ENCODE measurements at regions not wholly inside any gene's neighbourhood (a gene's known extent, or its start where the extent isn't known, plus 50 kb on each side); places are given as distances from the start of the nearest gene placed in this dataset.

DNA sequence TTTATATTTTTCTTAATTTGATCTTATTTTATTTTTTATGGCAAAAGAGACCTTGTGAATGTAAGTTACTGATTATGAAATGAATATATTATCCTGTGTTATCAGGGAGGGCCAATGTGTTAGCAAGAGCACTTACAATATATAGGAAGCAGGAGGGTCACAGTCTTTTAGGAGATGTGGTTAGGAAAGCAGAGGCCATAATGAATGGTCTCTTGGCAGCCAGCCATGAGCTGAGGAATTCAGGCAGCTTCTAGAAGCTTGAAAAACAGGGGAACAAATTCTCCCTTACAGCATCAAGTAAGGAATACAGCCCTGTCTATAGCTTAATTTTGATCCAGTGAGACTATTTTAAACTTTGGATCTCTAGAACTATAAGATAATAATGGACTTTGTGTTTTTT, 2374.6 kb downstream of the PCDH9 start:
- TF ChIP-seq, protein P1, sequence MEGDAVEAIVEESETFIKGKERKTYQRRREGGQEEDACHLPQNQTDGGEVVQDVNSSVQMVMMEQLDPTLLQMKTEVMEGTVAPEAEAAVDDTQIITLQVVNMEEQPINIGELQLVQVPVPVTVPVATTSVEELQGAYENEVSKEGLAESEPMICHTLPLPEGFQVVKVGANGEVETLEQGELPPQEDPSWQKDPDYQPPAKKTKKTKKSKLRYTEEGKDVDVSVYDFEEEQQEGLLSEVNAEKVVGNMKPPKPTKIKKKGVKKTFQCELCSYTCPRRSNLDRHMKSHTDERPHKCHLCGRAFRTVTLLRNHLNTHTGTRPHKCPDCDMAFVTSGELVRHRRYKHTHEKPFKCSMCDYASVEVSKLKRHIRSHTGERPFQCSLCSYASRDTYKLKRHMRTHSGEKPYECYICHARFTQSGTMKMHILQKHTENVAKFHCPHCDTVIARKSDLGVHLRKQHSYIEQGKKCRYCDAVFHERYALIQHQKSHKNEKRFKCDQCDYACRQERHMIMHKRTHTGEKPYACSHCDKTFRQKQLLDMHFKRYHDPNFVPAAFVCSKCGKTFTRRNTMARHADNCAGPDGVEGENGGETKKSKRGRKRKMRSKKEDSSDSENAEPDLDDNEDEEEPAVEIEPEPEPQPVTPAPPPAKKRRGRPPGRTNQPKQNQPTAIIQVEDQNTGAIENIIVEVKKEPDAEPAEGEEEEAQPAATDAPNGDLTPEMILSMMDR (IDR thresholded peaks at IDR 0.05; ENCODE audit: insufficient read depth, low read depth, low read length) = no peak
- TF ChIP-seq EZH2 (IDR thresholded peaks at IDR 0.05; ENCODE audit: insufficient read depth, low read length) = no peak

All from astrocyte (in vitro differentiated cells and primary cell).